ENCODE measurements at regions not wholly inside any gene's neighbourhood (a gene's known extent, or its start where the extent isn't known, plus 50 kb on each side); places are given as distances from the start of the nearest gene placed in this dataset.

- TF ChIP-seq CTCF (IDR thresholded peaks at IDR 0.05) (no peak), EZH2 (IDR thresholded peaks at IDR 0.05; ENCODE audit: borderline replicate concordance, insufficient read depth, low read depth, low read length, poor library complexity, severe bottlenecking) (no peak)
Observed at GRCh38 chr21:27363719-27364477, 397.0 kb upstream of the ADAMTS5 start.
